ENCODE measurements at regions not wholly inside any gene's neighbourhood (a gene's known extent, or its start where the extent isn't known, plus 50 kb on each side); places are given as distances from the start of the nearest gene placed in this dataset.

- TF ChIP-seq CTCF (IDR thresholded peaks at IDR 0.05; ENCODE audit: extremely low read depth in 1 of 2, insufficient read depth in 1 of 2, low read depth in 1 of 2, low read length in 2 of 2) (no peak), EZH2 (IDR thresholded peaks at IDR 0.05; ENCODE audit: borderline replicate concordance, low read depth, low read length, severe bottlenecking) (no peak), POLR2AphosphoS5 (IDR thresholded peaks at IDR 0.05; ENCODE audit: insufficient read depth, low read depth, low read length) (no peak)
Observed at GRCh38 chr16:79844603-79845002, 244.1 kb upstream of the MAF start.

Data from endothelial cell of umbilical vein (primary cell).